Mammary epithelial cell (primary cell): ENCODE measurements at regions not wholly inside any gene's neighbourhood (a gene's known extent, or its start where the extent isn't known, plus 50 kb on each side); places are given as distances from the start of the nearest gene placed in this dataset.

Experiments
- CTCF ChIP-seq, 2 donors: IDR thresholded peaks in 1 of 2; conservative IDR thresholded peaks in 1 of 2; 2 replicates each; pipeline ENCODE4 v1.5.1; 2011 to 2012; ENCODE audit warnings: inconsistent platforms in 2 of 2, low read length in 2 of 2, mild to moderate bottlenecking in 2 of 2, control low read depth in 1 of 2, low read depth in 1 of 2; ENCODE audit not compliant: insufficient read depth in 1 of 2; ENCODE audit errors: extremely low read depth in 1 of 2
- EZH2 ChIP-seq: IDR thresholded peaks from 2 replicates; pipeline ENCODE4 v1.6.1; 2012; ENCODE audit warnings: low read length, inconsistent platforms, borderline replicate concordance

GRCh38 chr14:71789005-71789404, 143.2 kb upstream of the RGS6 start:
- TF ChIP-seq CTCF (conservative IDR thresholded peaks at IDR 0.05 in 1 of 2, IDR thresholded peaks at IDR 0.05 in 1 of 2; ENCODE audit: extremely low read depth in 1 of 2, insufficient read depth in 1 of 2, low read depth in 1 of 2, low read length in 2 of 2), result no peak
- no peak for TF ChIP-seq EZH2
